ENCODE measurements at regions not wholly inside any gene's neighbourhood (a gene's known extent, or its start where the extent isn't known, plus 50 kb on each side); places are given as distances from the start of the nearest gene placed in this dataset.

DNA sequence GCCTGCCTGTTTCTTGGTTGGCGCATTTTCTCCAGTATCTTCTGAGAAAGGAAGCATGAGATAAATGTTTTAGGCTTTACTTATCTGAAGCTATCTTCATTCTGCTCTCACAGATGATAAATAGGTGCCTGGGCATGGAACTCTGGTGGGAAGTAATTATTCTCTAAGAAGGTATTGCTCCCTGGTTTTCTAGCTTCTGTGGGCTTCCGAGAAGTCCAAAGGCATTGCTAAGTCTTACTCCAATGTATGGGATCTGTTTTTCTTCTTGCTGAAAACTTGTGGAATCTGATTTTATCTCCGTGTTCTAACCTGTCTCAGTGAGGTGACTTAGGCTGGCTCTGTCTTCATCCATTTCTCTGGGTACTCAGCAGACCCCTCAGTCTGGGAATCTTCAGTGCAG, 224.4 kb upstream of the HS6ST1 start:
- H3K27me3 Mint-ChIP-seq (ENCODE audit: low read depth), result no peaks in the 10 kb centered on the region; the same call in 1 of the 2 replicates
- no peak for ATAC-seq
- no peak for TF ChIP-seq CREB1 (CRISPR knock-in tag; IDR thresholded peaks at IDR 0.05)
- no peak for TF ChIP-seq ZBTB21 (CRISPR knock-in tag; IDR thresholded peaks at IDR 0.05; ENCODE audit: borderline replicate concordance)
- TF ChIP-seq, protein P1, sequence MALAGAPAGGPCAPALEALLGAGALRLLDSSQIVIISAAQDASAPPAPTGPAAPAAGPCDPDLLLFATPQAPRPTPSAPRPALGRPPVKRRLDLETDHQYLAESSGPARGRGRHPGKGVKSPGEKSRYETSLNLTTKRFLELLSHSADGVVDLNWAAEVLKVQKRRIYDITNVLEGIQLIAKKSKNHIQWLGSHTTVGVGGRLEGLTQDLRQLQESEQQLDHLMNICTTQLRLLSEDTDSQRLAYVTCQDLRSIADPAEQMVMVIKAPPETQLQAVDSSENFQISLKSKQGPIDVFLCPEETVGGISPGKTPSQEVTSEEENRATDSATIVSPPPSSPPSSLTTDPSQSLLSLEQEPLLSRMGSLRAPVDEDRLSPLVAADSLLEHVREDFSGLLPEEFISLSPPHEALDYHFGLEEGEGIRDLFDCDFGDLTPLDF (CRISPR knock-in tag; IDR thresholded peaks at IDR 0.05), result no peak
- TF ChIP-seq, protein P2, sequence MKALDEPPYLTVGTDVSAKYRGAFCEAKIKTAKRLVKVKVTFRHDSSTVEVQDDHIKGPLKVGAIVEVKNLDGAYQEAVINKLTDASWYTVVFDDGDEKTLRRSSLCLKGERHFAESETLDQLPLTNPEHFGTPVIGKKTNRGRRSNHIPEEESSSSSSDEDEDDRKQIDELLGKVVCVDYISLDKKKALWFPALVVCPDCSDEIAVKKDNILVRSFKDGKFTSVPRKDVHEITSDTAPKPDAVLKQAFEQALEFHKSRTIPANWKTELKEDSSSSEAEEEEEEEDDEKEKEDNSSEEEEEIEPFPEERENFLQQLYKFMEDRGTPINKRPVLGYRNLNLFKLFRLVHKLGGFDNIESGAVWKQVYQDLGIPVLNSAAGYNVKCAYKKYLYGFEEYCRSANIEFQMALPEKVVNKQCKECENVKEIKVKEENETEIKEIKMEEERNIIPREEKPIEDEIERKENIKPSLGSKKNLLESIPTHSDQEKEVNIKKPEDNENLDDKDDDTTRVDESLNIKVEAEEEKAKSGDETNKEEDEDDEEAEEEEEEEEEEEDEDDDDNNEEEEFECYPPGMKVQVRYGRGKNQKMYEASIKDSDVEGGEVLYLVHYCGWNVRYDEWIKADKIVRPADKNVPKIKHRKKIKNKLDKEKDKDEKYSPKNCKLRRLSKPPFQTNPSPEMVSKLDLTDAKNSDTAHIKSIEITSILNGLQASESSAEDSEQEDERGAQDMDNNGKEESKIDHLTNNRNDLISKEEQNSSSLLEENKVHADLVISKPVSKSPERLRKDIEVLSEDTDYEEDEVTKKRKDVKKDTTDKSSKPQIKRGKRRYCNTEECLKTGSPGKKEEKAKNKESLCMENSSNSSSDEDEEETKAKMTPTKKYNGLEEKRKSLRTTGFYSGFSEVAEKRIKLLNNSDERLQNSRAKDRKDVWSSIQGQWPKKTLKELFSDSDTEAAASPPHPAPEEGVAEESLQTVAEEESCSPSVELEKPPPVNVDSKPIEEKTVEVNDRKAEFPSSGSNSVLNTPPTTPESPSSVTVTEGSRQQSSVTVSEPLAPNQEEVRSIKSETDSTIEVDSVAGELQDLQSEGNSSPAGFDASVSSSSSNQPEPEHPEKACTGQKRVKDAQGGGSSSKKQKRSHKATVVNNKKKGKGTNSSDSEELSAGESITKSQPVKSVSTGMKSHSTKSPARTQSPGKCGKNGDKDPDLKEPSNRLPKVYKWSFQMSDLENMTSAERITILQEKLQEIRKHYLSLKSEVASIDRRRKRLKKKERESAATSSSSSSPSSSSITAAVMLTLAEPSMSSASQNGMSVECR (CRISPR knock-in tag; IDR thresholded peaks at IDR 0.05; ENCODE audit: borderline replicate concordance), result no peak
- TF ChIP-seq, protein P3, sequence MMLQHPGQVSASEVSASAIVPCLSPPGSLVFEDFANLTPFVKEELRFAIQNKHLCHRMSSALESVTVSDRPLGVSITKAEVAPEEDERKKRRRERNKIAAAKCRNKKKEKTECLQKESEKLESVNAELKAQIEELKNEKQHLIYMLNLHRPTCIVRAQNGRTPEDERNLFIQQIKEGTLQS (CRISPR knock-in tag; conservative IDR thresholded peaks at IDR 0.05), result no peak
- TF ChIP-seq, protein P4, sequence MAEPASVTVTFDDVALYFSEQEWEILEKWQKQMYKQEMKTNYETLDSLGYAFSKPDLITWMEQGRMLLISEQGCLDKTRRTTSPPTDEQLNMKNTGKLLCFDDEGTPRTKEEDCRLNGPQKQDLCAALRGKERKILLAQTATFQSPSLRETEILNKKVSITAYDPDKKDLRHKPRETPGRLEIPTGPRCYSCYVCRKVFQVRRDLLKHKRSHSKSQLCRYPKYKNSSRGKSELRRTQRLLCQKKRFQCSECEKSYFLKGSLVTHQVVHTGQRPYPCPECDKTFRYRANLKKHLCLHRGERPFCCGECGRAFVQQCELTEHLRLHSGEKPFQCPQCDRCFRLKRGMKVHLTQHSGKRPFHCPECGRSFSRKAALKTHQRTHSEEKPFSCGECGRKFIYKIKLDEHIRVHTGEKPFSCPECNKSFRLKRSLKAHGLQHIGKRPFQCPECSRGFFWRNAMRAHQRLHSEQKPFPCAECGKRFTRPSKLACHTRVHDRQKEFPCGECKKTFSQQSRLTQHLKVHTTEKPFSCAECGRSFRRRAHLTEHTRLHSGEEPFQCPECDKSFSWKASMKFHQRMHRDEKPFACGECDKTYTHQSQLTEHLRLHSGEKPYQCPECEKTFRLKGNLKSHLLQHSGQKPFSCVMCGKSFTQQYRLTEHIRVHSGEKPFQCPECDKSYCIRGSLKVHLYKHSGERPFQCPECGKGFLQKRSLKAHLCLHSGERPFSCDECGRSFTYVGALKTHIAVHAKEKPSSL (CRISPR knock-in tag; conservative IDR thresholded peaks at IDR 0.05), result no peak
- TF ChIP-seq KAT7 (CRISPR knock-in tag; IDR thresholded peaks at IDR 0.05; ENCODE audit: borderline replicate concordance), result no peak
- TF ChIP-seq SMAD4 (CRISPR knock-in tag; IDR thresholded peaks at IDR 0.05), result no peak
- TF ChIP-seq GABPB1 (CRISPR knock-in tag; IDR thresholded peaks at IDR 0.05), result no peak
- TF ChIP-seq ZNF317 (CRISPR knock-in tag; IDR thresholded peaks at IDR 0.05; ENCODE audit: borderline replicate concordance, low read depth), result no peak
- no peak for TF ChIP-seq EMX1 (CRISPR knock-in tag; IDR thresholded peaks at IDR 0.05)
- no peak for TF ChIP-seq CREM (CRISPR knock-in tag; IDR thresholded peaks at IDR 0.05)
- no peak for TF ChIP-seq HMGA2 (CRISPR knock-in tag; IDR thresholded peaks at IDR 0.05)
- TF ChIP-seq, protein P5, sequence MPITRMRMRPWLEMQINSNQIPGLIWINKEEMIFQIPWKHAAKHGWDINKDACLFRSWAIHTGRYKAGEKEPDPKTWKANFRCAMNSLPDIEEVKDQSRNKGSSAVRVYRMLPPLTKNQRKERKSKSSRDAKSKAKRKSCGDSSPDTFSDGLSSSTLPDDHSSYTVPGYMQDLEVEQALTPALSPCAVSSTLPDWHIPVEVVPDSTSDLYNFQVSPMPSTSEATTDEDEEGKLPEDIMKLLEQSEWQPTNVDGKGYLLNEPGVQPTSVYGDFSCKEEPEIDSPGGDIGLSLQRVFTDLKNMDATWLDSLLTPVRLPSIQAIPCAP (CRISPR knock-in tag; IDR thresholded peaks at IDR 0.05), result no peak
- TF ChIP-seq NR3C1 (CRISPR knock-in tag; conservative IDR thresholded peaks at IDR 0.05; ENCODE audit: low read depth), result no peak
- no peak for TF ChIP-seq ZNF396 (CRISPR knock-in tag; IDR thresholded peaks at IDR 0.05; ENCODE audit: borderline replicate concordance)
- TF ChIP-seq, protein P6, sequence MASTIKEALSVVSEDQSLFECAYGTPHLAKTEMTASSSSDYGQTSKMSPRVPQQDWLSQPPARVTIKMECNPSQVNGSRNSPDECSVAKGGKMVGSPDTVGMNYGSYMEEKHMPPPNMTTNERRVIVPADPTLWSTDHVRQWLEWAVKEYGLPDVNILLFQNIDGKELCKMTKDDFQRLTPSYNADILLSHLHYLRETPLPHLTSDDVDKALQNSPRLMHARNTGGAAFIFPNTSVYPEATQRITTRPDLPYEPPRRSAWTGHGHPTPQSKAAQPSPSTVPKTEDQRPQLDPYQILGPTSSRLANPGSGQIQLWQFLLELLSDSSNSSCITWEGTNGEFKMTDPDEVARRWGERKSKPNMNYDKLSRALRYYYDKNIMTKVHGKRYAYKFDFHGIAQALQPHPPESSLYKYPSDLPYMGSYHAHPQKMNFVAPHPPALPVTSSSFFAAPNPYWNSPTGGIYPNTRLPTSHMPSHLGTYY (CRISPR knock-in tag; IDR thresholded peaks at IDR 0.05), result no peak
- TF ChIP-seq NR1H2 (CRISPR knock-in tag; IDR thresholded peaks at IDR 0.05), result no peak
- TF ChIP-seq, protein P7, sequence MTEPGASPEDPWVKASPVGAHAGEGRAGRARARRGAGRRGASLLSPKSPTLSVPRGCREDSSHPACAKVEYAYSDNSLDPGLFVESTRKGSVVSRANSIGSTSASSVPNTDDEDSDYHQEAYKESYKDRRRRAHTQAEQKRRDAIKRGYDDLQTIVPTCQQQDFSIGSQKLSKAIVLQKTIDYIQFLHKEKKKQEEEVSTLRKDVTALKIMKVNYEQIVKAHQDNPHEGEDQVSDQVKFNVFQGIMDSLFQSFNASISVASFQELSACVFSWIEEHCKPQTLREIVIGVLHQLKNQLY (CRISPR knock-in tag; IDR thresholded peaks at IDR 0.05), result no peak
- TF ChIP-seq, protein P8, sequence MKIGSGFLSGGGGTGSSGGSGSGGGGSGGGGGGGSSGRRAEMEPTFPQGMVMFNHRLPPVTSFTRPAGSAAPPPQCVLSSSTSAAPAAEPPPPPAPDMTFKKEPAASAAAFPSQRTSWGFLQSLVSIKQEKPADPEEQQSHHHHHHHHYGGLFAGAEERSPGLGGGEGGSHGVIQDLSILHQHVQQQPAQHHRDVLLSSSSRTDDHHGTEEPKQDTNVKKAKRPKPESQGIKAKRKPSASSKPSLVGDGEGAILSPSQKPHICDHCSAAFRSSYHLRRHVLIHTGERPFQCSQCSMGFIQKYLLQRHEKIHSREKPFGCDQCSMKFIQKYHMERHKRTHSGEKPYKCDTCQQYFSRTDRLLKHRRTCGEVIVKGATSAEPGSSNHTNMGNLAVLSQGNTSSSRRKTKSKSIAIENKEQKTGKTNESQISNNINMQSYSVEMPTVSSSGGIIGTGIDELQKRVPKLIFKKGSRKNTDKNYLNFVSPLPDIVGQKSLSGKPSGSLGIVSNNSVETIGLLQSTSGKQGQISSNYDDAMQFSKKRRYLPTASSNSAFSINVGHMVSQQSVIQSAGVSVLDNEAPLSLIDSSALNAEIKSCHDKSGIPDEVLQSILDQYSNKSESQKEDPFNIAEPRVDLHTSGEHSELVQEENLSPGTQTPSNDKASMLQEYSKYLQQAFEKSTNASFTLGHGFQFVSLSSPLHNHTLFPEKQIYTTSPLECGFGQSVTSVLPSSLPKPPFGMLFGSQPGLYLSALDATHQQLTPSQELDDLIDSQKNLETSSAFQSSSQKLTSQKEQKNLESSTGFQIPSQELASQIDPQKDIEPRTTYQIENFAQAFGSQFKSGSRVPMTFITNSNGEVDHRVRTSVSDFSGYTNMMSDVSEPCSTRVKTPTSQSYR (CRISPR knock-in tag; IDR thresholded peaks at IDR 0.05), result no peak
- no peak overlapping the region for H3K27ac Mint-ChIP-seq
- ChIA-PET CTCF (interaction anchor here (0.9 to 1.6 kb wide), 7 partner anchors 14 to 223 kb away, joined by 3 to 5 read pairs (median 4); no protein-coding TSS in a partner anchor), POLR2A (no interaction called here)
- DNase-seq (ENCODE audit: low spot score), result no peak
- no peak overlapping the region for H3K4me3 Mint-ChIP-seq
- peaks cover 15% of the 10 kb centered on the region for H3K9me3 Mint-ChIP-seq
- no peaks in the 10 kb centered on the region for H3K36me3 Mint-ChIP-seq
- H3K4me1 Mint-ChIP-seq, result peaks cover 20% of the 10 kb centered on the region
